ENCODE measurements at regions not wholly inside any gene's neighbourhood (a gene's known extent, or its start where the extent isn't known, plus 50 kb on each side); places are given as distances from the start of the nearest gene placed in this dataset.

DNA sequence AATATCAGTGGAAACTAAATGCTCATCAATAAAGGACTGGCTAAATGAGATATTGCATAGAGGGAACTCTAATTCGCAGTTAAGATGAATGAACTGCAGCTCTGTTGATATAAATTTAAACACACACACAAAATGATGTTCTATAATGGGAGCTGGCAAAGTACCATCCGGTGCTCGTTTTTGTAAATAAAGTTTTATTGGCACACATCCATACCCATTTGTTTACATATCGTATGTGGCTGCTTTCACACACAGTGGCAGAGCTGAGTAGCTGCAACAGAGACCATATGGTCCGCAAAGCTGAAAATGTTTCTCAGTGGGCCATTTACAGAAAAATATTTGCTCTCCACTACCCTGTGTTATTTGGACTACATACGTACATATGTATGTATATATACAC, 120.7 kb downstream of the EDN3 start:
- Histone ChIP-seq H3K36me3 (ENCODE audit: insufficient read depth, low read depth, low read length) (no peaks in the 10 kb centered on the region), H3K27ac (ENCODE audit: low read length) (no peak overlapping the region), H3K9me3 (ENCODE audit: insufficient read depth, low read depth, low read length) (no peaks in the 10 kb centered on the region), H3K9ac (ENCODE audit: low read depth, low read length) (no peak overlapping the region), H3K27me3 (ENCODE audit: insufficient read depth, low read length) (peaks cover 6% of the 10 kb centered on the region; the same call in 1 of the 2 replicates), H3K4me3 (ENCODE audit: low read length) (no peak overlapping the region), H3K4me1 (ENCODE audit: insufficient read depth, low read length) (no peaks in the 10 kb centered on the region)

DNA sequence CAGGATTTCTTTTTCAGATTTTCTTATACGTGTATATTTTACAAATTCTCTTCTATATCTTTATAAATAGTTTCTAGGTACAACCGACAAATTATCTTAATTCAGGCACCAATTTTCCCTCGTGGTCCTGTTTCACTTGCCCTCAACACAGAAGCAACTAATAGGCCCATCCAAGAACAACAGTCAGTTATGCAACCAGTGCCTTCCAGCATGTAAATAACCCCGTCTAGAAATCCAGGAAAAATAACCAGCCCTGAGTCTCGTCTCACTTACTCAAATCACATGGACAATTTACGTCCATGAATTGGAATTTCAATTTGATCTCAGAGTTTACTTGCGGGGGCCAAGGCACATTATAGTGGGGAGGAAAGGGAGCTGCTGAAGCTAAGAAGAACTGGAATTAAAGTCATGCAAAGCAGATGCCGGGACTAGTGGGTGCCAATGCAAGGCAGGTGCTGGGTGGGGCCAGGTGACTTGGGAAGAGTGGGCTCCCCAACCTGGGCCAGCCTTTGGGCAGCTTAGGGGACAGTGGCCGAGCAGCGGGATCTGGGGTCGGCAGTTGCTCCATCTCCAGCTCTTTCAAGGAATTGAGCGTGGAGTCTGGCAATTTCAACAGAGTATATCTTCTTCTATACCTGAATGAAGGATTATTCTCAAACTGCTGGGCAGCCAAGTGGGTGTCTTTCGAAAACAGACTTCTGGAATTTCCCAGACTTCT, 121.7 kb downstream of the EDN3 start:
- H3K27ac ChIP-seq (ENCODE audit: low read length), result no peak overlapping the region
- peaks cover 6% of the 10 kb centered on the region; the same call in 1 of the 2 replicates for H3K27me3 ChIP-seq (ENCODE audit: insufficient read depth, low read length)
- H3K36me3 ChIP-seq (ENCODE audit: insufficient read depth, low read depth, low read length), result no peaks in the 10 kb centered on the region
- no peak overlapping the region for H3K4me3 ChIP-seq (ENCODE audit: low read length)
- H3K9ac ChIP-seq (ENCODE audit: low read depth, low read length), result no peak overlapping the region
- no peaks in the 10 kb centered on the region for H3K4me1 ChIP-seq (ENCODE audit: insufficient read depth, low read length)
- no peaks in the 10 kb centered on the region for H3K9me3 ChIP-seq (ENCODE audit: insufficient read depth, low read depth, low read length)

DNA sequence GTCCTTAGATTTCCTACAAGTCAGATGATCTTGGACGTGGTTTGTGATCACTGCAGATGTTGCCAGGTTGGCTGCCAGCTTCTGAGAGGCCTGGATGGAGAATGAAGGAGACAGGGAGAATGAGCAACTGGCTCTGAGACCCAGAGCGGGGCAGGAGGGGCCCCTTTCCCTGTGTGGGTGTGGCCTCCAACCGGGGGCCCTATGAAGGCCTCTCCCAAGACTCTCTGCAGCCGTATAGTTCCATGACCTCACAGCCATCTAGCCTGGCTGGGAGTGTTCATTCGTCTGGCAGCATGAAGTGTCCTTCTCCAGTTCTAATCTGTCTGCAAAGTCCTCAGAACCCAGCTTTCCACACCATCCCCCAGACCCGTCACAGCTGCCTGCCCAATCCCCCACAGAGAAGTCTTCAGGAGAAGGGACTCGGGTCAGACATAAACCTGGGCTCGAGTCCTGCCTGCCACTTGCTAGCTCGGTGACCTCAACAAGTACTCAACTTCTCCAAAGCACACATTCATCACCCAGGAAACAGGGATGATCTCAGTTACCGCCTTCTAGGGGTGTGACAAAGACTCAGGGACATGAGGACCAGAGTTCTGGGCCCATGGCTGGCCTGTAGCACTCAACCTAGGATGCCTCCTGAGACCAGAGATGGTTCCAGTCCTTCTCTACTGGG, 122.6 kb downstream of the EDN3 start:
- peaks cover 6% of the 10 kb centered on the region; the same call in 1 of the 2 replicates for H3K27me3 ChIP-seq (ENCODE audit: insufficient read depth, low read length)
- H3K4me3 ChIP-seq (ENCODE audit: low read length), result no peak overlapping the region
- no peak overlapping the region for H3K27ac ChIP-seq (ENCODE audit: low read length)
- H3K4me1 ChIP-seq (ENCODE audit: insufficient read depth, low read length), result no peaks in the 10 kb centered on the region
- H3K9me3 ChIP-seq (ENCODE audit: insufficient read depth, low read depth, low read length), result no peaks in the 10 kb centered on the region
- no peak overlapping the region for H3K9ac ChIP-seq (ENCODE audit: low read depth, low read length)
- H3K36me3 ChIP-seq (ENCODE audit: insufficient read depth, low read depth, low read length), result no peaks in the 10 kb centered on the region

DNA sequence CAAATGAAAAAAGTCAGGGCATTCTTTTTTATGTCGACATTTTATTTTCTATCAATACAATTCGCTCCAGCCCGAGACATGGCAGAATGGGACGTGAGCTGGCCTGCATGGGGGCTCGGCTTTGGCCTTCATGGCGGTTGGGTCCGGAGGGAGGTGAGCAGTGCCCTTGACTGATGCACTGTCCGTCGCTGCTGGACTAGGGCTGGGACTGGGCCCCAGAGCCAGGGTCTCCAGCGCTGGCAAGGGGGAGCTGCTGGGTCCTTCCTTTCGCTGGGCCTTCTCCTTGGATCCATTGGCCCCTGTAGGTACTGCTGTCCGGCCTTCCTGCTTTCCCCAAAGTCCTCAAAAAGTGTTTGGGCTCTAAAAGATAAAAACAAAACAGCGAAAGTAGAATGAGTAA, 124.6 kb downstream of the EDN3 start:
- H3K36me3 ChIP-seq (ENCODE audit: insufficient read depth, low read depth, low read length), result no peaks in the 10 kb centered on the region
- no peak overlapping the region for H3K27ac ChIP-seq (ENCODE audit: low read length)
- H3K27me3 ChIP-seq (ENCODE audit: insufficient read depth, low read length), result no peaks in the 10 kb centered on the region

DNA sequence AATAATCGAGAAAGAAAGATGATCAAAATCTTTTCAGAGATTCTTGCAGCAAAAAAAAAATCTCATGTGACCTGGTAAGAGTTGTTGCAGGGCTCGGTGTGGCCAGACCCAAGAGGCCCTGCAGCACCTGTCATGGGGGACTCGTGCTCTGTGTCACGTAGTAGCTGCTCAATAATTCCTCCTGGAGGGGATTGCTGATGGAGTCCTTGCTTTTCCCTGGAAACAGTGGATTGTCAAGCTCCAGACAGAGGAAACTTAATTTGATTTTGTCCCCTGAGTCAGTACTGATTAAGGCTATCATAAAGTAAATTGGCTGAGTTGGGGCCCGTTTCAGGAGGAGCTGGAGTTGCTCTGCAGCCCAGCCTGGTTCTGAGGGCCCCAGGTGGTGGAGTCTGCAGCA, 125.2 kb downstream of the EDN3 start:
- H3K4me3 ChIP-seq (ENCODE audit: low read length), result no peak overlapping the region

More for the DNA sequence above, 124.6 kb downstream of the EDN3 start:
- no peaks in the 10 kb centered on the region for H3K4me1 ChIP-seq (ENCODE audit: insufficient read depth, low read length)
- no peaks in the 10 kb centered on the region for H3K9me3 ChIP-seq (ENCODE audit: insufficient read depth, low read depth, low read length)
- H3K9ac ChIP-seq (ENCODE audit: low read depth, low read length), result no peak overlapping the region
- H3K4me3 ChIP-seq (ENCODE audit: low read length), result no peak overlapping the region

DNA sequence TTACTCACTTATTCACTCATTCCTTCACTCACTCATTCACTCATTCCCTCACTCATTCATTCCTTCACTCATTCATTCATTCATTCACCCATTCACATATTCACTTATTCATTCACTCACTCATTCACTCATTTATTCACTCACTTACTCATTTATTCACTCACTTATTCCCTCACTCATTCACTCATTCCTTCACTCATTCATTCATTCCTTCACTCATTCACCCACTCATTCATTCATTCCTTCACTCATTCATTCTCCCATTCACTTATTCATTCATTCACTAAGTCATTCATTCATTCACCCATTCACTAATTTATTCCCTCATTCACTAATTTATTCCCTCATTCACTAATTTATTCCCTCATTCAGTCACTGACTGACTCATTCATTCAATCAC, 127.6 kb downstream of the EDN3 start:
- Histone ChIP-seq H3K9me3 (ENCODE audit: insufficient read depth, low read depth, low read length) (no peaks in the 10 kb centered on the region), H3K4me3 (ENCODE audit: low read length) (no peak overlapping the region), H3K4me1 (ENCODE audit: insufficient read depth, low read length) (no peaks in the 10 kb centered on the region)

More for the DNA sequence above, 125.2 kb downstream of the EDN3 start:
- H3K9me3 ChIP-seq (ENCODE audit: insufficient read depth, low read depth, low read length), result no peaks in the 10 kb centered on the region
- H3K4me1 ChIP-seq (ENCODE audit: insufficient read depth, low read length), result no peaks in the 10 kb centered on the region
- H3K27ac ChIP-seq (ENCODE audit: low read length), result no peak overlapping the region
- H3K9ac ChIP-seq (ENCODE audit: low read depth, low read length), result no peak overlapping the region
- H3K36me3 ChIP-seq (ENCODE audit: insufficient read depth, low read depth, low read length), result no peaks in the 10 kb centered on the region
- no peaks in the 10 kb centered on the region for H3K27me3 ChIP-seq (ENCODE audit: insufficient read depth, low read length)

DNA sequence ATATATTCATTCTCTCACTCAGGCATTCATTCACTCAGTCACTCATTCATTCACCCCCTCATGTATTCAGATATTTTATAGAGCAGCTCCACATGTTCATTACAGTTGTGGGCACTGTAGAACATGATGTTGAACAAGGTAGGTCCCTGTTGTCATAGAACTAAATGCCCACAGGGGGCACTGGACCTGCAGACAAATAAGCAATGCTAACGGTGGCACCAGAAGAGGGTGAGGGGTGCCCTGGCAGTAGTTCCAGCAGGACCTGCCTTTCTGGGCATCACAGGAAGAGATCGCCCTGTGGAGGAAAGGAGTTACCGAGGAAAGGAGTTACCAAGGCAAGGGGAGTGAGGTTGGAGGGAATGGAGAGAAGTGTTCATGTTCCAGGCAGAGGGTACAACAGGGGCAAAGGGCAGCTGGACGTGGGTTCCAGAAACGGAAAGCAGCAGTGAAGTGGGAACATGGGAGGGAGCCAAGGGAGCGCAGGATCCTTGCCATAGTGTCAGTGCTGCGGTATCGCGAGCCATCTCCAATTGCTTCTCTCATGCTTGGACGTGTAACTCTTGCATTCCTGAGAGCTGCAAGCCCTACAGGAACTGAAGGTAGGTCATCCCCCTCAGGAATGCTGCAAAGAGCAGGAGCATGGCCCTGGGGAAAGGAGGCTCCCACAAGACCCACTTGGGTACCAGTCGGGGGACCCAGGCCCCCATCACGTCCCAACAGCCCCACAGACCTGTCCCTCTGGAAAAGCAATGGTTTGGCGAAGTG, 128.2 kb downstream of the EDN3 start:
- H3K27ac ChIP-seq (ENCODE audit: low read length), result no peak overlapping the region
- H3K36me3 ChIP-seq (ENCODE audit: insufficient read depth, low read depth, low read length), result no peaks in the 10 kb centered on the region
- no peak overlapping the region for H3K4me3 ChIP-seq (ENCODE audit: low read length)
- H3K9ac ChIP-seq (ENCODE audit: low read depth, low read length), result no peak overlapping the region
- no peaks in the 10 kb centered on the region for H3K4me1 ChIP-seq (ENCODE audit: insufficient read depth, low read length)
- no peaks in the 10 kb centered on the region for H3K27me3 ChIP-seq (ENCODE audit: insufficient read depth, low read length)
- no peaks in the 10 kb centered on the region for H3K9me3 ChIP-seq (ENCODE audit: insufficient read depth, low read depth, low read length)

More for the DNA sequence above, 127.6 kb downstream of the EDN3 start:
- no peak overlapping the region for H3K27ac ChIP-seq (ENCODE audit: low read length)
- no peak overlapping the region for H3K9ac ChIP-seq (ENCODE audit: low read depth, low read length)
- no peaks in the 10 kb centered on the region for H3K27me3 ChIP-seq (ENCODE audit: insufficient read depth, low read length)
- H3K36me3 ChIP-seq (ENCODE audit: insufficient read depth, low read depth, low read length), result no peaks in the 10 kb centered on the region

DNA sequence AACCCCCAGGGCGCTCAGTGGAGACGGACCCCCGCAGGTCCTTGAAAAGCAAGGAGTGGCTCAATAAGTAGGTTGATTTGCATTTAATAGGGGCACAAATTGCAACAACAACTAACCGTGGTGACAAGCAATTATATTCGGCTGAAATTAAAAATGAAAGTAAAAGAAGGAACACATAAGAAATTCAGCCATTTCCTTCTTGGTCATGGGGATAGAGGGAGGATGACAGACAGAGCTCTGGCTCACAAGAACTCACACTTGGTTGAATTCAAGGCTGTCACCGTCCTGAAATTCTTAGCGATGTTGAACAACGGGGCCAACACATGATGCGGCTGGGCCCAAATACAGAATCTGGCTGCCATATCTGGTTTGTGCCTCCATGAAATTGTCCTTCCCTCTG, 129.0 kb downstream of the EDN3 start:
- Histone ChIP-seq H3K4me1 (ENCODE audit: insufficient read depth, low read length) (no peaks in the 10 kb centered on the region), H3K36me3 (ENCODE audit: insufficient read depth, low read depth, low read length) (no peaks in the 10 kb centered on the region), H3K4me3 (ENCODE audit: low read length) (no peak overlapping the region), H3K27me3 (ENCODE audit: insufficient read depth, low read length) (no peaks in the 10 kb centered on the region), H3K27ac (ENCODE audit: low read length) (no peak overlapping the region), H3K9me3 (ENCODE audit: insufficient read depth, low read depth, low read length) (no peaks in the 10 kb centered on the region), H3K9ac (ENCODE audit: low read depth, low read length) (no peak overlapping the region)

DNA sequence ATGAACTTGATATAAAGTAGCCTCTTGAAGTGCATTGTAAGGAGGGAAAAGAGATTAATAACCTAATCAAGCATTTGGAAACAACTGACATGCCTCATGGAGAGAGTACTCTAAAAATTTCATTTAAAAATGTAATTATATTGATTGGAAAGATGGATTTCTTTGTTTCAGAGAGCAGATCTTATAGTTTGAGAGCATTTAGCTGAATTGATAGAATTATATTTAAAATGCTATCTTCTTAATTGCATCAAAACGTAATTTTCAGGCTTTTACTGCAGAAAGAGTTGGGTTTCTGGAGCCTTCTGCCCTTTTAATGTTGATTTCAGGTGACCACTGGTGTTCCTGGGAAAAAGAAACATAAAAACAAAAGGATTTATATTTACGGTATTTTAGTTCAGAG, 130.6 kb downstream of the EDN3 start:
- Histone ChIP-seq H3K9ac (ENCODE audit: low read depth, low read length) (no peak overlapping the region), H3K9me3 (ENCODE audit: insufficient read depth, low read depth, low read length) (no peaks in the 10 kb centered on the region), H3K27me3 (ENCODE audit: insufficient read depth, low read length) (no peaks in the 10 kb centered on the region), H3K27ac (ENCODE audit: low read length) (no peak overlapping the region), H3K4me1 (ENCODE audit: insufficient read depth, low read length) (no peaks in the 10 kb centered on the region), H3K4me3 (ENCODE audit: low read length) (no peak overlapping the region), H3K36me3 (ENCODE audit: insufficient read depth, low read depth, low read length) (no peaks in the 10 kb centered on the region)

DNA sequence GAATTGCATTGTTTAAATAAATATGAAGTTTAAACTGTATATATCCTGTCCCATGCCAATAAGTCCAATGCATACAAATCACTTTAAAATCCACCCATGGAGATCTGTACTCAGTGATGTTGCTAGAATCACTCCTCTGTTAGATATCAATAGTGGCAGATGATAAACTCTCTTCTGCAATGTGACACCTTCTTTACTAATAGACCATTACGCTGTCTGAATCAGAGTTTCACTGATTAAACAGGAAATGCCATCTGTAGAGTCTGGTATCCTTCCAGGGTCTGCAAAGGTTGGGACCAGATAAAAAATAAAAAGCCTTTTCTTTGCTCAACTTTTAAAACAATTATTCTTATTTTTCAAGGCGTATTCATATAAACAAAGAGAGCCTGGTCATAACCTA, 134.5 kb downstream of the EDN3 start:
- no peaks in the 10 kb centered on the region for H3K27me3 ChIP-seq (ENCODE audit: insufficient read depth, low read length)

DNA sequence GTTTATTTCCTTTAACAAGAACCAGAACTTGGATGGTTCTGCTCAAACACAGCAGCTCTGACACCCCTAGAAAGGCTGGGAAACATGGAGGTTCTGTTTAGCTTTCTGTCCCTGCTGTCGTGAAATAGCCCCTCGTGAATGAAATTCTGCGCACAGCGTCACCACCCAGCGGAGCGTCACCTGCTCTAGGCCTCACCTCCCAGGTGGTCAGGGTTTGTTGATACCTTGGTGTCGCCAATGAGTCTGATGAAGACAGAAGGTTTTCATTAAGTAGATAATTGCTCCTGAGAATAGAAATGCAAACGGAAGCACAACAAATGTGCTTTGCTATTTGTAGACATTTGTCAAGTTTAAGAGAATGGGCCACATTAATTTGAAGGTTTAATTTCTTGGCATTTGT, 135.1 kb downstream of the EDN3 start:
- Histone ChIP-seq H3K4me3 (ENCODE audit: low read length) (no peak overlapping the region), H3K36me3 (ENCODE audit: insufficient read depth, low read depth, low read length) (no peaks in the 10 kb centered on the region), H3K9me3 (ENCODE audit: insufficient read depth, low read depth, low read length) (no peaks in the 10 kb centered on the region), H3K9ac (ENCODE audit: low read depth, low read length) (no peak overlapping the region), H3K27me3 (ENCODE audit: insufficient read depth, low read length) (no peaks in the 10 kb centered on the region), H3K27ac (ENCODE audit: low read length) (no peak overlapping the region), H3K4me1 (ENCODE audit: insufficient read depth, low read length) (no peaks in the 10 kb centered on the region)

More for the DNA sequence above, 134.5 kb downstream of the EDN3 start:
- Histone ChIP-seq H3K27ac (ENCODE audit: low read length) (no peak overlapping the region), H3K9ac (ENCODE audit: low read depth, low read length) (no peak overlapping the region), H3K9me3 (ENCODE audit: insufficient read depth, low read depth, low read length) (no peaks in the 10 kb centered on the region), H3K36me3 (ENCODE audit: insufficient read depth, low read depth, low read length) (no peaks in the 10 kb centered on the region), H3K4me1 (ENCODE audit: insufficient read depth, low read length) (no peaks in the 10 kb centered on the region), H3K4me3 (ENCODE audit: low read length) (no peak overlapping the region)

Measured in iPS-20b (cell line).